A172 (cell line): ENCODE measurements at regions not wholly inside any gene's neighbourhood (a gene's known extent, or its start where the extent isn't known, plus 50 kb on each side); places are given as distances from the start of the nearest gene placed in this dataset.
"Not testable (repeated sequence)": the region's sequence is repeated elsewhere in the genome, so short reads cannot be mapped to it uniquely, and the experiment has no call there.

Source experiments
- DNase-seq: peaks from one replicate; pipeline ENCODE4 v3.0.0-alpha.2; 2015; ENCODE audit warnings: low spot score

DNA sequence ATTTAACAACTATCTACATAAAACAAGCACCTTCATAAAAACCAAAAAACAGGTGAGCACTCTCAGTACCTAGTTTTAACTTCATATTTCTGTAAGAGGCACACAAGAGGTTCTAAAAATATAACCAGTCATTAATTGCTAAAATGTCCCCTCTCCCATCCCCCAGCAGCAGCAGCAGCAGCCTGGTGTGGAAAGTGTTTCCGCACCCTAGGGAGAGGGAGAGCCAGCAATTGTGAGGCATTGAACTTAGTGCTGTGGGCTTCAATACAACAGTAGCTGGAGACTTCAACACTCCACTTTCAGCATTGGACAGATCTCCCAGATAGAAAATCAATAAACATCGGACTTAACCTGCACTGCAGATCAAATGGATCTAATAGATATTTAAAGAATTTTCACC, 1158.5 kb downstream of the JRKL start:
- no peak for DNase-seq

DNA sequence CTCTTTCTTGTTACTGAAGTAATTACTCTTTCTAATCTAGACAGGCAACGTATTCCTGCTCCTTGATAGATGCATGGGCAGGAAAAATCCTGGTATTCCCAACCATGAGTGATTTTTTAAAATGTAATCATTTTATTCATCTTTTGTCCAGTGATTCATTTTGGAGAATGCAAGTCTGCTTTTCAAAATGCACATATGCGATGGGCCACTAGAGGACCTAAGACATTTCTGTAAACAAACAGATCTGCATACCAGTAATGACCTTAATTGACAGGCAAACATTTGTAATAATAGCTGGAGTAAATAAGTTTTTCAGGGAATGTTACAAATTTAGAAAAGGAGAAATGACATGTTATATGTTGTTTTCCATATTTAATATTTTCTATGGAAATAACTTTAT, 1167.6 kb downstream of the JRKL start:
- no peak for DNase-seq

DNA sequence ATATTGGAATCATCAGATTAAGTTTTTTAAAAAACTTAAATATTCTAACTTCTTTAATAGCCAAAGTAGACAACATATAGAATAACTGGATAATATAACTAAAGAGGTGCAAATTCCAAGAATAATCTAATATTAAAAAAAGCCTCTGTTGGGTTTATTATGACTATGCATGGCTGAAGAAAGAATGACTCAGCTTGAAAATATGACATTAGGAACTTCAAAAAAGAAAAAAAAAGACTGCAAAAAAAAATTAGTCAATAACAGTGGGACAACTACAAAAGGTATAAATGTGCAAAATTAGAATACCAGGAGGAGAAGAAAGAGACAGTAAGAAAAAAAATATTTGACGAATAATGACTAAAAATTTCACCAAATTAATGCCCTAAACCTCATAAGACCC, 1178.0 kb downstream of the JRKL start:
- no peak for DNase-seq

DNA sequence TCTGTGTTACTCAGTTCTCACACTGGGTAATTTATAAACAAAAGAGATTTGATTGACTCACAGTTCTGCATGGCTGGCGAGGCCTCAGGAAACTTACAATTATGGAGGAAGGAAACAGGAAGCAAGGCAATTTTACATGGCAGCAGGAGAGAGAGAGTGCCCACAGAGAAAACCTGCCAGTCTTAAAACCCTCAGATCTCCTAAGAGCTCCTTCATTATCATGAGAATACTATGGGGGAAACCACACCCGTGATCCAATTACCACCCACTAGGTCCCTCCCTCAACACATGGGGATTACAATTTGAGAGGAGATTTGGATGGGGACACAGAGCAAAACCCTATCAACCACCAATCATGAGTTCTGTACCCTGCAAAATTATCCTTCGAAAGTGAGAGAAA, 1180.8 kb downstream of the JRKL start:
- no peak for DNase-seq

DNA sequence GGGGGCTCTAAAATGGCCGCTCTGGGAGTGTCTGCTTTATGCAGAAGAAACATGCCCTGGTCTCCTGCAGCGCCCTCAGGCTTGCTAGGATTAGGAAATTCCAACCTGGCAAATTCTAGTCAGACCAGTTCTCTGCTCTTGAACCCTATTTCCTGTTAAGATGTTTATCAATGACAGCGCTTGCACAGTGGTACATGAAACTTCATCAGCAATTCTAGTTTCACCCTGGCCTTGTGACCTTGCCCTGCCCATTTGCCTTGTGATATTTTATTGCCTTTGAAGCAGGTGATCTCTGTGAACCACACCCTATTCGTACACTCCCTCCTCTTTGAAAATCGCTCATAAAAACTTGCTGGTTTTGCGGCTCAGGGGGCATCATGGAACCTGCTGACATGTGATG, 1184.0 kb downstream of the JRKL start:
- not testable (repeated sequence) for DNase-seq

DNA sequence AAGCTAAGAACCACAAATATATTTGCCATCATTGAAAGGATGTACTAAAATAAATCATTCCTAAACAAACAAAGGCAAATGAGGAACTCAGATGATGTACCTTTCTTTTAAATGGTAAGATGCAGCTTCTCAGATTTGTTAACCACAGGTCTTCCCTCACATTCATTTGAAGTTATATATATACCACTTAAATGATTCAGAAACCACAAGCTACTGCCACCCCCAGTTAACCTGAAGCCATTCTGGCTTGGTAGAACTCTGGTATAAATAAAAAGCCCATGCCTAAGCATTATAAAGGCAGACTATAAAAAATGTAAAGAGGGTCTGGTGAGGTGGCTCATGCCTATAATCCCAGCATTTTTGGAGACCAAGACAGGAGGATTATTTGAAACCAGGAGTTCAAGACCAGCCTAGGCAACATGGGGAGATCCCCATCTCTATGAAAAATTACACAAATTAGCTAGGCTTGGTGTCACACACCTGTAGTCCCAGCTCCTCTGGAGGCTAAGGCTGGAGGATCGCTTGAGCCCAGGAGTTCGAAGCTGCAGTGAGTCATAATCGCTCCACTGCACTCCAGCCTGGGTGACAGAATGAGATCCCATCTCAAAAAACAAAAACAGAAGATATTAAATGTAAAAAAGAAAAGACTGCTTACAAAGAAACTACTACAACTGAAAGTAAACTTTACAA, 1185.3 kb downstream of the JRKL start:
- DNase-seq = peak; percentile 15

DNA sequence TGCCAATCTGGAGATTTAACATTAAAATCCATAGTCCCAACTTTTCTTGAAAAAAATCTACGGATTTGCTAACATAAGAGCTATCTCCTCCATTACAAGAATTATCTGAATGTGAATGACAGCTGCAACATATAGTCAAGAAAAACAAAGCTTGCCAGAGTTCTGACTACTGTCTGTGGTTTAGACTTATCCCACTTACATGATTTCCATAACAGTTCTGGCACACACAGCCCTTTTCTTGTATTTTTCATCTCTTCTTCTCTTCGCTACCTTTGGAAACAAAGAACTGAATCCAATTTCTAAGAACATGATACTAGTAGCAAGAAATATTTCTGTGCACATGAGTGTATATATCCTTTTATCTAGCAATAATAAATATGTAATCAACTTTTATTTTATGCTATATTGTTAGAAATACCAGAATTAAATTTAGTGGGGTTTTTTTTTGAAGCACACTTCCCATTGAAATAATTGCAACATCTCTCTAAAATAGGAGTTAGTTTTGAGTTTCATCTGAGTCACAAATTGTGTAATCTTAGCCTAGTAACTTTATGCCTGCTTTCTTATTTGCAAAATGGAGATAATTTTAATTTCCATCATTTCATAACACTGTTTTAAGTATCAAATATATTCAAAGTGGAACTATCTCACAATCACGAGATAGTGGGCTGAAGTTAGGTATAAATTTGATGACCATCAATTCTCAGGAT, 1217.6 kb downstream of the JRKL start:
- no peak for DNase-seq

DNA sequence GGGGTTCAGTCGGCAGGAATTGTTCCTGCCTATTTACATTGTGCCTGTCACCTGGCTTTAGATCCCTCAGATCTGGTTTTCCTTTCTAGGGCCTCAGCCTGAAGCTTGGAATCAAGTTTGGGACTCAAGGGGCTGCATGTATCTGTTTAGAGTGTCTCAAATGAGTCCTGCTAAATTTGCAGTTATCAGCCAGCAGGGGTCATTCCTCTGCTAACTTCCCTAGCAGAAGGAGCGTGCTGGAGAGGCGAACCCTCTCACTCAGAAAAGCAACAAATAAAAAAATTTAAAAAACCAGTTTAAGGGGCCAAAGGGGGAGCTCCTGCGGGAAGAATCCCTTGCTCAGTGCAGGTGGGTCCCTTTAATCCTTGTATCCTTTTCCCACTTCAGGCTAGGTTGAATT, 1220.2 kb downstream of the JRKL start:
- no peak for DNase-seq

DNA sequence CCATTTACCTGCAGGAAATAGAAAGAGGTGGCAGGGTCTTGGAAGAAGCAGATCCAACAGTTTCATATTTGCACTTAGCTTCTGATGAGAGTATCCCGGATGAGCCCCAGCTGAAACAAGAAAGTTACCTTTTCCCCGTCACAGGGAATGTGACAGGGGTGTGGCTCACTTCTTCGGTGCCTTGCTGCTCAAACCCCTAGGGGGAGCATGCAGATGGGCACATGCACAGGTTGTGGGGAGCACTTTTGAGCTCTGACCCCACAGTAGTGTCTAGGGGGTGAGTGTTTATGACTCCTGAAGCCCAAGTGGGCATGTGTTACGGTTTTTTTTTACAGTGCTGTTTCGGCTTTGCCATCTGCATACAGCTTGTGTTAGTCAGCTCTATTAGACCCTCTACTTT, 1221.0 kb downstream of the JRKL start:
- DNase-seq = no peak

DNA sequence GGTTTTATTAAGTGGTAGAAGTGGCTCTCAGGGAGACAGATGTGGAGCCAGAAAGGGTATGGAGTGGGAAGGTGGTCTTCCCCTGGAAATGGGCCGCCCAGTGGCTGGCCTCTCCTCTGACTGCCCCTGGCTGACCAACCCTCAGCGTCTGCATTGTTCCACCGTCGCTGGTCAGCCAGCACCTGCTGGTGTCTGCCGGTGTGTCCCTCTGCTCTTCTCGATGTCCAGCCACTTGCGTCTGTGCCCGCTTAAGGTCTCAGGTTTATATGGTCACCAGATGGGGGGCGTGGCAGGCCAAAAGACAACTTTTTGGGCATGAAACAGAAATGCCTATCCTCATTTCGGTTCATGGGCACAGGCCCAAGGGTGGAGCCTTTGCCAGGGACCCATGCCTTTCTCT, 1221.5 kb downstream of the JRKL start:
- DNase-seq = no peak

DNA sequence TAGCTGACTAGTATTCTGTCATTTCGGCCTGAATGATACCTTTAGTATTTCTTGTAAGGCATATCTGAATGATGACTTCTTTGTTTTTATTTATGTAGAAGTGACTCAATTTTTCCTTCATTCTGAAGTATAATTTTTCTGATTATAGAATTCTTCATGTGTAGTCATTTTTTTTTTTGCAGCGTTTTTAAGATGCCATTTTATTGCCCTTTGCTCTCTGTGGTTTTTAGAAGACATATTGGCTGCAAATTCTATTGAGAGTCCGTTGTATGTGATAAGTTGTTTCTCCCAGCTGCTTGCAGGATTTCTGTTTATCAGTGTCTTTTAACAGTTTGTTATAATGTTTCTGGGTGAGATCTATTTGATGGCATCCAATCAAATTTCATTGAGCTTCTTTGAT, 1224.8 kb downstream of the JRKL start:
- DNase-seq = peak; percentile 2

DNA sequence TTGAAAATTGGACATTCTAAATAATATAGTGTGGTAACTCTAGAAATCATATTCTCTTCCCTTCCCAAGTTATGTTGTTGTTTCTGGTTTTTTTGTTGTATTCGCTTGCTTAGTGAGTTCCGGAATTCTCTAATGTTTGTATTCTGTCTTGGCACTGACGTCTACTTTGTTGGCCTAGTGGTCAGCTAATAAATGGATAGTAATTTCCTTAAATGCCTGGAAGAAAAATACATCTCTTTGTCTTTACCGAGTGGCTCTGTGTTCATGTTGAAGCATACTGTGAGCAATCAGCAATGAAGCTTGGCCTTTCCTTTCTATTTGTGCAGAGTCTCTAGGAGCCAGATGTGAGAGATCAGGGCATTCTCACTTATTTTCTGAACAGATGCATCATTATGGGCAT, 1225.7 kb downstream of the JRKL start:
- no peak for DNase-seq

DNA sequence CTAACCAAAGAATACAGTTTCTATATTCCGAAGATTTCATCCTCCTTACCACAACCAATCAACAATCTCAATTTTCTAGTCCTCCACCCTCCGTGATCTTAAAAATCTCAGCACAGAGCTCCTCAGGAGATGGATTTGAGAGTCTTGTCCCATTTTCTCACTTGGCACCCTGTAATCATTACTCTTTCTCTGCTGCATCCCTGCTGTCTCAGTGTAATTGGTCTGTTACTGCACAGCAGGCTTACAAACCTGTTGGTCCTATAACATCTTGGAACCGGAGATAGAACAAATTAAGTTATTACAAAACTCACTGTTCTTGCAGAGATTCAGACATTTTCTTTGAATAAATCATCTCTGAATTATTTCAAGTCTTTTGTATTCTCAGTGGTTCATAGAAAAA, 1227.2 kb downstream of the JRKL start:
- no peak for DNase-seq

DNA sequence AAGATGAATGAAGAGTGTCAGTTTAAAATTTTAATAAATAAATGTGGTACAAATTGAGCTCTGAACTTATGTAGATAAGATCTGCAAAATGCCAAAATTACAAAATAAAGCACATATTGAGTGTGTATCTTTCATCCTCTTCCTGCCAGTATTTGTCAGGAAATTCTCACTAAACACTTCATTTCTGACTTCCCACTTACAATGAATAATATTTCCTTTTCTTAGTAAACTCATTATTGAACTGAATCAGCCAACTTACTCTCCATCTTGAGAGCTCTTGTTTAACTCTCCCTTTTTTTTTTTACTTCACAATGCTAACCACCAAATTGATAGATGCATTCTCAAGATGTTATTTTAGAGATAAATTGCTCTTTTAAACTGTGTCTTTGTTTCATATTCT, 1230.2 kb downstream of the JRKL start:
- no peak for DNase-seq

DNA sequence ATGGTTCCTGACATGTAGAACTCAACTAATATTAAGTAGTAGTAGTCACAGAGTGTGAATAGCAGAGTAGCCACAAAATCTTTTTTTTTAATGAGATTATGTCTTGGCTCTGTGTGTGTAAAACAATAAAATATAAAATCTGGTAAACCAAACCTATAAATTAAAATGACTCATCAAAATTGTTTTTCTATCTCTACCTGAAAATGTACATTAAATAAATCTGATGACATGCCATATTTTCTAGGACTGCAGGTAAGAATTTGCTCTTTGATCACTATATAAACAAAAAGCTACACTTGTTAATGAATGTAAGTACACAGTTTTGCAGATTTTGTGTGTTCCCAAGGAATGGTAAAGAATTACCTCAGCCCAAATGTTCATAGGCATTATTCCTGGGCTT, 1231.5 kb downstream of the JRKL start:
- no peak for DNase-seq

DNA sequence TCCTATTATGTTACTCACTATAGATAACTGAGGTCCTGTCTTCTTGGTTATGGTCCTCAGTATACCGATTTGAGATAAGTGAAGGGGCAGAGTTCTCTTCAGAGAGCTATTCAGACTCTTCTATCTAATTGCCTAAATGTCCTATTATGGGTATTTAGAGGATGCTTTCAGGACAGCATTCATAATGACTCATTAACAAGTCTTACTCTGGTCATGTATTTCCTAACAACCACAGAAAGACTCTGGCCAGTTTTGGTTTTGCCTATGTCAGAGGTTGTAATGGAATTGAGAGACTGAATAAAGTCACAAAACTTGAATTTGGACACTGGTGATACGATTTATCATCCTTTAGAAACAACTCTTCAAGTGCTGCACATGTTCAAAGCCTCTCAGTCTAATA, 1233.0 kb downstream of the JRKL start:
- DNase-seq = no peak

DNA sequence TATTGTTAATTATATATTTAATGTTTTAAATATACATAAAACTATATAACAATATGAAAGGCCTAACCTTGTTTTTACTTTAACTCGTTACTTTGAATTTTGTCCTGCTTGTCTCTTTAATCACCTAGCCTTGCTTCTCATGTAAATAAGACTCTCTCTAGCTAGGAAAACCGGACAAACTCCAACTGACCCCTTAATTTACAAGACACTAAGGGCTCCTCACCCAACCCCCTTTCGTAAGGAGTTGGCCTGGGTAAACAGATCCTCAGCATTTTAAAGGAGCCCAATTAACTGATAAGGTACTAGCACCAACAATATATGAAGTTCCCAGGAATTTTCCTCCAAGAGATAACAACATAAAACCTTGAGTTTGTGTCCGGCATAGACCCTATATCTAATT, 1246.9 kb downstream of the JRKL start:
- not testable (repeated sequence) for DNase-seq

DNA sequence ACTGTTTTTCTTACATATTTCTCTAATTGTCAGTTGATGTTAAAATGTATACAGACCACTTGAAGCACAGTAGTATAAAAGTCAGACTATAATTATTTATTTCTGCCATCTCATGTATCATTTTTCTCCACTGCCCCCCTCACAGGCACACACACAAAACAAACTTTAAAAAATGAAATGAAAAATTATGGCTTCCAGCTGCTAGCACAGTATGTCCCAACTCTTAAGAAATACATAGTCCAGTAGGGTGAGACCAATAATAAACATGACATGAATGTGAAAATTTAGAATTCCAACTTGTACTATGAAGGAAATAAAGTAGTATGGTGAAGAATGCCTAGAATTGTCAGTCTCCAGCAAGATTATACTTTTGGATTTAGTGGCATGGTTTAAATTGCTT, 1247.9 kb downstream of the JRKL start:
- DNase-seq = no peak

DNA sequence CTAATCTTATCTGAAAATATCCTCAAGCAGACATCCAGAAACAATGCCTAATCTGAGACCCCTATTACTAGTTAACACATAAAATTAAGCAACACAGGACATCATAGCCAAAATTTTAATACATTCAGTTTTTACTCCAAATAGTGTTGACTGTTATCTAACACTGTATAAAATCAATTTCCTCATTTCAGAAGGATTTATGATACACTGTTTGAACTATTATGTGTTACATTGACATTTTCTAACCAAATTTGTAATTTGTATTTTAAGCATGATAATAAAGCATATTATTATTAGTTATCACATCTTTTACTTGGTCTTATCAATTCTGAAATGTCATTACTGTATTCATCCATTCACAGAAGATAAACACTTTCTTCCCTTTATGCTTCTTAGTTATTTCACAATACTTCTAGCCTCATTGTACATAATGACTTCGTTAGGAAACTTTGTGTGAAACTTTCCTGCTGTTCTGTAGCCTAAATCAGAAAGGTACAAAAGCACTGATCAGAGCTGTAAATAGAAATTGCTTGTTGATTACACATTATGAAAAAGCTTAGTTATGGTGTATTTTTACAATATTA, 1248.9 kb downstream of the JRKL start:
- no peak for DNase-seq

DNA sequence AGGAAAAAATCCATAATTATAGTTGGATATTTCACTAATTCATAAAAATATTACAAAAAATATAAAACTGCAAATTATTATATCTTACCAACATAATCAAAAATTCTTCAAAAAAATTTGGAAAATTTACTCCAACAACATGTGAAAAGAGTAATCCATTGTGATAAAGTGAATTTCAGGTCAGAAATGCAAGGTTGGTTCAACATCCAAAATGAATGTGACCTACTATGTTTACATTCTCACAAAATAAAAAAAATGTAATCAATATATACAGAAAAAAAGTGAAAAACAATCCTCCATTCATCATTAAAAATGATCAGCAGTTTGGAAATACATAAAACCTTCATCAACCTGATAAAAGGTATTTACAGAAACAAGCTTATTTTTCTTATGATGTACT, 1252.2 kb downstream of the JRKL start:
- no peak for DNase-seq

DNA sequence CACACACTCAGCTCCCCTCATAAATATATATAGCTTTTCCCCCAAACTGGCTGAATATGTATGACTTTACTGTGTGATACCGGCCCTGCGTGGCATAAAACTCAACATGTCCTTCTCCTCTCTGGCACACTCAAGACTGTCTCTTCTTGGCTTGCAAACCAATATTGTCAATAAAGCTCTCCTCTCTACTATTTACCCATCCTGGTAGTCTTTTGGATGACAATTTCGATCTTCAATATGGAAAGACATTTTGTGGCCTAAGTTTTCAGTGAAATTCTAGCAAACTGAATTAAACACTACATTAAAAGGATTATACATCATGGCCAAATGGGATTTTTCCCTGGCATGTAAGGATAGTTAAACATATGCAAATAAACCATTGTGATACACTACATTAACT, 1255.9 kb downstream of the JRKL start:
- DNase-seq = no peak

DNA sequence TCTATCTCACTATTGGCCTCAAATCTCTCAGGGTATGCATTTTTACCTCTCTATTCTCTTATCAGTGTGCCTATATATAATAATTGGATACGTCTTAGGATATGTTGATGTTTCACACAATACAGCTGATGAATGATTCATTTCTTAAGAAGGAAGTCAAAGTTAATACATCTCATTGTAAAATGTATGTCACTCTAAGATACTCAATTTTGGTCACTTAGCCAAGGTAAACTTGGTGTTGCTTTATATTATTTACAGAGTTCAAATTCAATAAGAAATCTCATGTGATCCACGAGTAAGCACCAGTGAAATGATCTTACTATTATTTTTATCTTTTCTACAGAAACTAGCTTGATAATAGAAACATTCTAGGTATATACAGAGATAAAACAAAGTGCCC, 1266.5 kb downstream of the JRKL start:
- no peak for DNase-seq

DNA sequence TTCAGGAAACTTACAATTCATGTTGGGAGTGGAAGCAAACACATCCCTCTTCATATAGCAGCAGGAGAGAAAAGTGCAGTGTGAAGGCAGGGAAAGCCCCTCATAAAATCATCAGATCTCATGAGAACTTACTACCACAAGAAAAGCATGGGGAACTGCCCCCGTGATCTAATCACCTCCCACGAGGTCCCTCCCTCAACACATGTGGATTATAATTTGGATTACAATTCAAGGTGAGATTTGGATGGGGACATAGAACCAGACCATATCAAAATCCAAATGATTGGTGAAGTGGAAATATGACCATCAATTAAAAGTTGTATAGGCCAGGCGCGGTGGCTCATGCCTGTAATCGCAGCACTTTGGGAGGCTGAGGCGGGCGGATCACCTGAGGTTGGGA, 1268.0 kb downstream of the JRKL start:
- no peak for DNase-seq

DNA sequence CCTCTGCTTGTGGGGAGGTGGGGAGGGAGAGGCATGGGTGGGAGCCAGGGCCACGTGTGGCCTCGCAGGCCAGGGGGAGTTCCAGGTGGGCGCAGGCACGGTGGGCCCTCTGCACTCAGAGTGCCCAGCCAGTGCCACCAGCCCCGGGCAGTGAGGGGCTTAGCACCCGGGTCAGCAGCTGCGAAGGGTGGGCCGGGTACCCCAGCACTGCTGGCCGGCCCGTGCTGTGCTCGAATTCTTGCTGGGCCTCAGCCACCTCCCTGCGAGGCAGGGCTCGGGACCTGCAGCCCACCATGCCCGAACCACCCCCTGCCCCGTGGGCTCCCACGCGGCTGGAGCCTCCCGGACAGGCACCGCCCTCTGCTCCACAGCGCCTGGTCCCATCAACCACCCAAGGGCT, 1277.2 kb downstream of the JRKL start:
- no peak for DNase-seq
